Nephron (organoid): ENCODE measurements at regions not wholly inside any gene's neighbourhood (a gene's known extent, or its start where the extent isn't known, plus 50 kb on each side); places are given as distances from the start of the nearest gene placed in this dataset.

Source experiments
- H3K27ac Mint-ChIP-seq, 3 experiments: 2 replicates each; pipeline ENCODE4 v1.8.0; 2020; ENCODE audit warnings: mixed read lengths in 3 of 3, mild to moderate bottlenecking in 2 of 3, moderate library complexity in 1 of 3
- H3K27me3 Mint-ChIP-seq: 2 replicates; pipeline ENCODE4 v1.8.0; 2021; ENCODE audit warnings: low read depth, mild to moderate bottlenecking, moderate library complexity, mixed read lengths
- H3K36me3 Mint-ChIP-seq: 2 replicates; pipeline ENCODE4 v1.8.0; 2020; ENCODE audit warnings: low read depth, mixed read lengths
- H3K4me1 Mint-ChIP-seq: 2 replicates; pipeline ENCODE4 v1.8.0; 2020; ENCODE audit warnings: mixed read lengths
- H3K4me3 Mint-ChIP-seq, 3 experiments: 2 replicates each; pipeline ENCODE4 v1.8.0; 2020; ENCODE audit warnings: mild to moderate bottlenecking in 3 of 3, mixed read lengths in 3 of 3, moderate library complexity in 2 of 3
- H3K9me3 Mint-ChIP-seq: 2 replicates; pipeline ENCODE4 v1.8.0; 2020; ENCODE audit warnings: mixed read lengths
- CTCF ChIP-seq, 3 experiments: fragments of 200-600 bp; sonication (generic); IDR thresholded peaks; one replicate each; pipeline ENCODE4 v1.5.0; 2021; ENCODE audit warnings: antibody characterized with exemption in 3 of 3; ENCODE audit not compliant: unreplicated experiment in 3 of 3

DNA sequence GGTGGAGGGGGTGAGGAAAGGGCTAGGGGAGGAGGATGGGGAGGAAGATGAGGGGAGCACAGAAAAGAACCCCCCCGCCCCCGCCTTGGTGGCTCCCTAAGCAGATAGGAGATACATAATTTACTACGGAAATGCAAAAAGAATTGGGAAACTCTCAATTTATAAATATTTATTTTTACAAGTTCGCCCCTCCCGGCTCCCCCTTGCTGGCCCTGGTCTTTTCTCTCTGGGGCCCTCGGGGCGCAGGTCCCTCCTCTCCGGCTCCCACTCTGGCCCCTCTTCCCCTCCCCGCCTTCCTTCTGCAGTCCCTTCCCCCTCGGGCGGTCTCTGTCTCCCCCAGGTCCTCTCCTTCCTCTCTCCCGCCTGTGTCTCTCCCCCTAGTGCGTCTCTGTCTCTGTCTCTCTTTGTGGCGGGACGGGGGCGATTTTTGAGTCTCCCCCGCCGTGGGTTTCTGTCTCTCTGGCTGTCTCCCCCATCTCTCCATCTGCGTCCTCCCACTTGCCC lies 173.6 kb upstream of the IER5L start:
- Mint-ChIP-seq H3K27ac (peak overlapping the region; percentile 87 to 96 (median 96)), H3K27me3 (no peaks in the 10 kb centered on the region), H3K36me3 (no peaks in the 10 kb centered on the region), H3K9me3 (peaks cover 4% of the 10 kb centered on the region), H3K4me3 (peak overlapping the region; percentile 74 to 81 (median 76)), H3K4me1 (peaks cover 32% of the 10 kb centered on the region)
- TF ChIP-seq CTCF (IDR thresholded peaks at IDR 0.05; ENCODE audit: unreplicated experiment in 3 of 3), result no peak

- Mint-ChIP-seq H3K27me3 (no peaks in the 10 kb centered on the region), H3K9me3 (peaks cover 4% of the 10 kb centered on the region), H3K4me3 (peak overlapping the region in 2 of 3 experiments; percentile 56 to 81), H3K36me3 (no peaks in the 10 kb centered on the region), H3K27ac (peak overlapping the region; percentile 87 to 96 (median 96)), H3K4me1 (peaks cover 32% of the 10 kb centered on the region)
- no peak for TF ChIP-seq CTCF (IDR thresholded peaks at IDR 0.05; ENCODE audit: unreplicated experiment in 3 of 3)
Observed at GRCh38 chr9:129351058-129351641, 173.1 kb upstream of the IER5L start.

GRCh38 chr9:129350143-129350935 lies 172.3 kb upstream of the IER5L start:
- Mint-ChIP-seq H3K9me3 (no peaks in the 10 kb centered on the region), H3K27ac (peak overlapping the region; percentile 85 to 96 (median 87)), H3K36me3 (no peaks in the 10 kb centered on the region), H3K4me1 (peaks cover 25% of the 10 kb centered on the region), H3K4me3 (no peak overlapping the region), H3K27me3 (no peaks in the 10 kb centered on the region)
- no peak for TF ChIP-seq CTCF (IDR thresholded peaks at IDR 0.05; ENCODE audit: unreplicated experiment in 3 of 3)

DNA sequence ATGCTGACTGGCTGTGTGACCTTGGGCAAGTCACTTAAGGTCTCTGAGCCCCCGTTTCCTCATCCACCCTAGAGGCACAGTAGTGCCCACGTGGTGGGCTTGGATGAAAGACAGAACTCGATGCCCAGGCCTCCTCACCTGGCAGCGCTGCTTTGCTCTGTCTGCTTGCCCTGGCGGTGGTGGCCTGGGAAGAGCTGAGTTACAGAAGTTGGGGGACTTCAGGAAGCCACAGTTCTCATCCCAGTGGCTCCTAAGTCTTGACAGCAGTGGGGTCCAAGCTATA lies 171.5 kb upstream of the IER5L start:
- no peaks in the 10 kb centered on the region for H3K27me3 Mint-ChIP-seq
- no peak overlapping the region for H3K4me3 Mint-ChIP-seq
- H3K9me3 Mint-ChIP-seq, result no peaks in the 10 kb centered on the region
- H3K4me1 Mint-ChIP-seq, result peaks cover 24% of the 10 kb centered on the region
- H3K36me3 Mint-ChIP-seq, result no peaks in the 10 kb centered on the region
- H3K27ac Mint-ChIP-seq, result peak overlapping the region; percentile 85 to 87 (median 85)
- TF ChIP-seq CTCF (IDR thresholded peaks at IDR 0.05; ENCODE audit: unreplicated experiment in 3 of 3), result no peak

- Mint-ChIP-seq H3K36me3 (no peaks in the 10 kb centered on the region), H3K9me3 (no peaks in the 10 kb centered on the region), H3K4me1 (peaks cover 24% of the 10 kb centered on the region), H3K27me3 (no peaks in the 10 kb centered on the region), H3K4me3 (no peak overlapping the region), H3K27ac (peak overlapping the region in 2 of 3 experiments; percentile 85 to 91)
- no peak for TF ChIP-seq CTCF (IDR thresholded peaks at IDR 0.05; ENCODE audit: unreplicated experiment in 3 of 3)
Observed at GRCh38 chr9:129348890-129349664, 171.0 kb upstream of the IER5L start.
